ENCODE measurements at regions not wholly inside any gene's neighbourhood (a gene's known extent, or its start where the extent isn't known, plus 50 kb on each side); places are given as distances from the start of the nearest gene placed in this dataset.

- TF ChIP-seq EZH2 (IDR thresholded peaks at IDR 0.05; ENCODE audit: borderline replicate concordance) = no peak
- no peak for TF ChIP-seq EZH2phosphoT487 (IDR thresholded peaks at IDR 0.05; ENCODE audit: low read depth, severe bottlenecking, unreplicated experiment)
- no peak for TF ChIP-seq CTCF (IDR thresholded peaks at IDR 0.05; ENCODE audit: poor library complexity)
Measured at GRCh38 chrX:138945219-138945618, 233.7 kb upstream of the FGF13 start.
